Uterus (tissue), 2 donors: ENCODE measurements at regions not wholly inside any gene's neighbourhood (a gene's known extent, or its start where the extent isn't known, plus 50 kb on each side); places are given as distances from the start of the nearest gene placed in this dataset.

Experiments
- POLR2A ChIP-seq, 2 donors: fragments of 450-650 bp; IDR thresholded peaks; one replicate each; pipeline ENCODE4 v1.6.1; 2016; ENCODE audit warnings: antibody characterized with exemption in 2 of 2, mild to moderate bottlenecking in 1 of 2, moderate library complexity in 1 of 2
- TF ChIP-seq, protein P1 (sequence below), 4 experiments: fragments of 200-600 bp in 2 of 4; fragments of 450-650 bp in 2 of 4; sonication (generic) in 2 of 4; IDR thresholded peaks; one replicate each; pipeline ENCODE4 v1.5.1; 2016 to 2019; ENCODE audit warnings: antibody characterized with exemption in 4 of 4, mild to moderate bottlenecking in 2 of 4, moderate library complexity in 1 of 4

DNA sequence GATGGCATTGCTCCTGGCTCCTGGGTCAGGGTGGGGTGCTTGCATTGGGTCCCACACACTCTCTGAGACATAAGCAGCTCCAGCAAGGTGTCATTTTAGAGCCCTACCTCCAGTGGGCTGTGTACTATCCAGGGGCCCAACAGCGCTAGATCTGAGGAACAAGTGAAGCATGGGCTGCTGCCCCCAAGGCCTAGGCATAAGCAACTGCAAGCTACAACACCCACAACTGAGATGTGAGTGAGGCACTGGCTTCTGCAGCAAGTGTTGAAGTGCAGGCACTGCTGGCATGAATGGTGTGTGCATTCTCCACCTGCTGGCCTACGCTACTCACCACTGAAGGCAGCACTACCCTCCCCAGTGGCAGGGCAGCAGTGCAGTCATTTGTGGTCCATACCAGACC, 81.0 kb upstream of the STK39 start:
- TF ChIP-seq, protein P1, sequence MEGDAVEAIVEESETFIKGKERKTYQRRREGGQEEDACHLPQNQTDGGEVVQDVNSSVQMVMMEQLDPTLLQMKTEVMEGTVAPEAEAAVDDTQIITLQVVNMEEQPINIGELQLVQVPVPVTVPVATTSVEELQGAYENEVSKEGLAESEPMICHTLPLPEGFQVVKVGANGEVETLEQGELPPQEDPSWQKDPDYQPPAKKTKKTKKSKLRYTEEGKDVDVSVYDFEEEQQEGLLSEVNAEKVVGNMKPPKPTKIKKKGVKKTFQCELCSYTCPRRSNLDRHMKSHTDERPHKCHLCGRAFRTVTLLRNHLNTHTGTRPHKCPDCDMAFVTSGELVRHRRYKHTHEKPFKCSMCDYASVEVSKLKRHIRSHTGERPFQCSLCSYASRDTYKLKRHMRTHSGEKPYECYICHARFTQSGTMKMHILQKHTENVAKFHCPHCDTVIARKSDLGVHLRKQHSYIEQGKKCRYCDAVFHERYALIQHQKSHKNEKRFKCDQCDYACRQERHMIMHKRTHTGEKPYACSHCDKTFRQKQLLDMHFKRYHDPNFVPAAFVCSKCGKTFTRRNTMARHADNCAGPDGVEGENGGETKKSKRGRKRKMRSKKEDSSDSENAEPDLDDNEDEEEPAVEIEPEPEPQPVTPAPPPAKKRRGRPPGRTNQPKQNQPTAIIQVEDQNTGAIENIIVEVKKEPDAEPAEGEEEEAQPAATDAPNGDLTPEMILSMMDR (IDR thresholded peaks at IDR 0.05), result no peak
- TF ChIP-seq POLR2A (IDR thresholded peaks at IDR 0.05), result no peak
